ENCODE measurements at regions not wholly inside any gene's neighbourhood (a gene's known extent, or its start where the extent isn't known, plus 50 kb on each side); places are given as distances from the start of the nearest gene placed in this dataset.

- TF ChIP-seq CTCF (IDR thresholded peaks at IDR 0.05; ENCODE audit: extremely low read depth, missing control alignments), result no peak
- no peak for DNase-seq (ENCODE audit: low spot score)
Measured at GRCh38 chr2:155235710-155236109, 537.2 kb downstream of the KCNJ3 start.

GRCh38 chr2:155223781-155224406 lies 525.4 kb downstream of the KCNJ3 start:
- peak; percentile 11 for DNase-seq (ENCODE audit: low spot score)
- TF ChIP-seq CTCF (IDR thresholded peaks at IDR 0.05; ENCODE audit: extremely low read depth, missing control alignments), result no peak

- no peak for TF ChIP-seq CTCF (IDR thresholded peaks at IDR 0.05; ENCODE audit: extremely low read depth, missing control alignments)
Measured at GRCh38 chr2:155218945-155219344, 520.5 kb downstream of the KCNJ3 start.

GRCh38 chr2:155218292-155218924 lies 519.9 kb downstream of the KCNJ3 start:
- TF ChIP-seq CTCF (IDR thresholded peaks at IDR 0.05; ENCODE audit: extremely low read depth, missing control alignments), result no peak

More at GRCh38 chr2:155218945-155219344, 520.5 kb downstream of the KCNJ3 start:
- DNase-seq (ENCODE audit: low spot score), result peak; percentile 3

GRCh38 chr2:155215037-155215707 lies 516.7 kb downstream of the KCNJ3 start:
- TF ChIP-seq CTCF (IDR thresholded peaks at IDR 0.05; ENCODE audit: extremely low read depth, missing control alignments), result no peak
- no peak for DNase-seq (ENCODE audit: low spot score)

More at GRCh38 chr2:155218292-155218924, 519.9 kb downstream of the KCNJ3 start:
- no peak for DNase-seq (ENCODE audit: low spot score)

GRCh38 chr2:155209696-155210450 lies 511.4 kb downstream of the KCNJ3 start:
- TF ChIP-seq CTCF (IDR thresholded peaks at IDR 0.05; ENCODE audit: extremely low read depth, missing control alignments), result no peak
- DNase-seq (ENCODE audit: low spot score), result no peak

Data from GM20000 (cell line).